ENCODE measurements at regions not wholly inside any gene's neighbourhood (a gene's known extent, or its start where the extent isn't known, plus 50 kb on each side); places are given as distances from the start of the nearest gene placed in this dataset.
"Not testable (repeated sequence)": the region's sequence is repeated elsewhere in the genome, so short reads cannot be mapped to it uniquely, and the experiment has no call there.

- H3K4me3 ChIP-seq (replicated peaks in 1 of 4; ENCODE audit: control extremely low read depth in 1 of 4, insufficient read depth in 1 of 4, low read depth in 3 of 4, low read length in 4 of 4), result no peak overlapping the region
- no peaks in the 10 kb centered on the region for H3K4me1 ChIP-seq (ENCODE audit: control insufficient read depth, extremely low read depth, insufficient read depth, low read length)
- H3K27me3 ChIP-seq (ENCODE audit: control insufficient read depth, insufficient read depth, low read length), result no peaks in the 10 kb centered on the region
- no peak overlapping the region for H2AFZ ChIP-seq (ENCODE audit: low read length)
- H3K79me2 ChIP-seq (ENCODE audit: control insufficient read depth, insufficient read depth, low read length), result no peaks in the 10 kb centered on the region
- H3K9me3 ChIP-seq (ENCODE audit: control insufficient read depth, insufficient read depth, low read depth, low read length), result no peaks in the 10 kb centered on the region
- no peaks in the 10 kb centered on the region for H4K20me1 ChIP-seq (ENCODE audit: control insufficient read depth, extremely low read depth, insufficient read depth, low read length)
- no peaks in the 10 kb centered on the region for H3K36me3 ChIP-seq (ENCODE audit: control insufficient read depth, insufficient read depth, low read length)
- DNase-seq (ENCODE audit: low read depth in 2 of 2), result no peak
- TF ChIP-seq CTCF (conservative IDR thresholded peaks at IDR 0.05 in 1 of 2, IDR thresholded peaks at IDR 0.05 in 1 of 2; ENCODE audit: low read depth in 1 of 2, low read length in 2 of 2) (no peak), EZH2 (IDR thresholded peaks at IDR 0.05; ENCODE audit: low read length, missing control alignments) (no peak)
- no peak overlapping the region for H3K4me2 ChIP-seq (ENCODE audit: extremely low read depth, insufficient read depth, low read length)
- no peak overlapping the region for H3K27ac ChIP-seq (ENCODE audit: insufficient read depth, low read length)
- no peak overlapping the region for H3K9ac ChIP-seq (ENCODE audit: insufficient read depth, low read length)
These were observed 485.5 kb downstream of the TMEM135 start for GRCh38 chr11:87523276-87523675.

GRCh38 chr11:87518266-87518665 is 480.5 kb downstream of the TMEM135 start:
- H3K9ac ChIP-seq (ENCODE audit: insufficient read depth, low read length), result no peak overlapping the region
- no peaks in the 10 kb centered on the region for H3K27me3 ChIP-seq (ENCODE audit: control insufficient read depth, insufficient read depth, low read length)
- H4K20me1 ChIP-seq (ENCODE audit: control insufficient read depth, extremely low read depth, insufficient read depth, low read length), result no peaks in the 10 kb centered on the region
- H2AFZ ChIP-seq (ENCODE audit: low read length), result no peak overlapping the region
- H3K27ac ChIP-seq (ENCODE audit: insufficient read depth, low read length), result no peak overlapping the region
- H3K4me1 ChIP-seq (ENCODE audit: control insufficient read depth, extremely low read depth, insufficient read depth, low read length), result no peaks in the 10 kb centered on the region
- no peaks in the 10 kb centered on the region for H3K79me2 ChIP-seq (ENCODE audit: control insufficient read depth, insufficient read depth, low read length)
- TF ChIP-seq CTCF (conservative IDR thresholded peaks at IDR 0.05 in 1 of 2, IDR thresholded peaks at IDR 0.05 in 1 of 2; ENCODE audit: low read depth in 1 of 2, low read length in 2 of 2), result no peak
- TF ChIP-seq EZH2 (IDR thresholded peaks at IDR 0.05; ENCODE audit: low read length, missing control alignments), result no peak
- DNase-seq (ENCODE audit: low read depth in 2 of 2), result no peak
- H3K4me3 ChIP-seq (replicated peaks in 1 of 4; ENCODE audit: control extremely low read depth in 1 of 4, insufficient read depth in 1 of 4, low read depth in 3 of 4, low read length in 4 of 4), result no peak overlapping the region
- no peaks in the 10 kb centered on the region for H3K9me3 ChIP-seq (ENCODE audit: control insufficient read depth, insufficient read depth, low read depth, low read length)
- no peaks in the 10 kb centered on the region for H3K36me3 ChIP-seq (ENCODE audit: control insufficient read depth, insufficient read depth, low read length)
- H3K4me2 ChIP-seq (ENCODE audit: extremely low read depth, insufficient read depth, low read length), result no peak overlapping the region

- H3K4me1 ChIP-seq (ENCODE audit: control insufficient read depth, extremely low read depth, insufficient read depth, low read length), result no peaks in the 10 kb centered on the region
- no peaks in the 10 kb centered on the region for H3K79me2 ChIP-seq (ENCODE audit: control insufficient read depth, insufficient read depth, low read length)
- H3K9me3 ChIP-seq (ENCODE audit: control insufficient read depth, insufficient read depth, low read depth, low read length), result no peaks in the 10 kb centered on the region
- no peak overlapping the region for H3K27ac ChIP-seq (ENCODE audit: insufficient read depth, low read length)
- no peak overlapping the region for H3K4me3 ChIP-seq (replicated peaks in 1 of 4; ENCODE audit: control extremely low read depth in 1 of 4, insufficient read depth in 1 of 4, low read depth in 3 of 4, low read length in 4 of 4)
- no peaks in the 10 kb centered on the region for H3K36me3 ChIP-seq (ENCODE audit: control insufficient read depth, insufficient read depth, low read length)
- no peak for TF ChIP-seq CTCF (conservative IDR thresholded peaks at IDR 0.05 in 1 of 2, IDR thresholded peaks at IDR 0.05 in 1 of 2; ENCODE audit: low read depth in 1 of 2, low read length in 2 of 2)
- TF ChIP-seq EZH2 (IDR thresholded peaks at IDR 0.05; ENCODE audit: low read length, missing control alignments), result no peak
- no peak overlapping the region for H3K9ac ChIP-seq (ENCODE audit: insufficient read depth, low read length)
- no peak overlapping the region for H3K4me2 ChIP-seq (ENCODE audit: extremely low read depth, insufficient read depth, low read length)
- H3K27me3 ChIP-seq (ENCODE audit: control insufficient read depth, insufficient read depth, low read length), result no peaks in the 10 kb centered on the region
- no peak overlapping the region for H2AFZ ChIP-seq (ENCODE audit: low read length)
- H4K20me1 ChIP-seq (ENCODE audit: control insufficient read depth, extremely low read depth, insufficient read depth, low read length), result no peaks in the 10 kb centered on the region
- no peak for DNase-seq (ENCODE audit: low read depth in 2 of 2)
These were observed 479.6 kb downstream of the TMEM135 start for GRCh38 chr11:87517351-87517750.

GRCh38 chr11:87507722-87508121 is 470.0 kb downstream of the TMEM135 start:
- not testable (repeated sequence) for H4K20me1 ChIP-seq (ENCODE audit: control insufficient read depth, extremely low read depth, insufficient read depth, low read length); H3K27ac ChIP-seq (ENCODE audit: insufficient read depth, low read length); H3K36me3 ChIP-seq (ENCODE audit: control insufficient read depth, insufficient read depth, low read length); H3K4me3 ChIP-seq (replicated peaks in 1 of 4; ENCODE audit: control extremely low read depth in 1 of 4, insufficient read depth in 1 of 4, low read depth in 3 of 4, low read length in 4 of 4); H3K4me1 ChIP-seq (ENCODE audit: control insufficient read depth, extremely low read depth, insufficient read depth, low read length); H2AFZ ChIP-seq (ENCODE audit: low read length); DNase-seq (ENCODE audit: low read depth in 2 of 2); H3K9ac ChIP-seq (ENCODE audit: insufficient read depth, low read length); H3K79me2 ChIP-seq (ENCODE audit: control insufficient read depth, insufficient read depth, low read length); H3K27me3 ChIP-seq (ENCODE audit: control insufficient read depth, insufficient read depth, low read length); H3K9me3 ChIP-seq (ENCODE audit: control insufficient read depth, insufficient read depth, low read depth, low read length); H3K4me2 ChIP-seq (ENCODE audit: extremely low read depth, insufficient read depth, low read length)

GRCh38 chr11:87506946-87507345 is 469.2 kb downstream of the TMEM135 start:
- not testable (repeated sequence) for H3K4me2 ChIP-seq (ENCODE audit: extremely low read depth, insufficient read depth, low read length); H2AFZ ChIP-seq (ENCODE audit: low read length); H3K36me3 ChIP-seq (ENCODE audit: control insufficient read depth, insufficient read depth, low read length); H3K79me2 ChIP-seq (ENCODE audit: control insufficient read depth, insufficient read depth, low read length); H3K4me3 ChIP-seq (replicated peaks in 1 of 4; ENCODE audit: control extremely low read depth in 1 of 4, insufficient read depth in 1 of 4, low read depth in 3 of 4, low read length in 4 of 4); H3K27me3 ChIP-seq (ENCODE audit: control insufficient read depth, insufficient read depth, low read length); DNase-seq (ENCODE audit: low read depth in 2 of 2); H3K9me3 ChIP-seq (ENCODE audit: control insufficient read depth, insufficient read depth, low read depth, low read length); H4K20me1 ChIP-seq (ENCODE audit: control insufficient read depth, extremely low read depth, insufficient read depth, low read length); H3K27ac ChIP-seq (ENCODE audit: insufficient read depth, low read length); H3K4me1 ChIP-seq (ENCODE audit: control insufficient read depth, extremely low read depth, insufficient read depth, low read length); H3K9ac ChIP-seq (ENCODE audit: insufficient read depth, low read length)
